HG03469 (cell line): ENCODE measurements at regions not wholly inside any gene's neighbourhood (a gene's known extent, or its start where the extent isn't known, plus 50 kb on each side); places are given as distances from the start of the nearest gene placed in this dataset.

Experiments
- ATAC-seq: cut with Tn5 transposase; IDR thresholded peaks from one replicate; pipeline ENCODE4 v1.9.1; 2021; ENCODE audit warnings: mild to moderate bottlenecking, moderate library complexity, moderate number of reproducible peaks; ENCODE audit not compliant: unreplicated experiment

DNA sequence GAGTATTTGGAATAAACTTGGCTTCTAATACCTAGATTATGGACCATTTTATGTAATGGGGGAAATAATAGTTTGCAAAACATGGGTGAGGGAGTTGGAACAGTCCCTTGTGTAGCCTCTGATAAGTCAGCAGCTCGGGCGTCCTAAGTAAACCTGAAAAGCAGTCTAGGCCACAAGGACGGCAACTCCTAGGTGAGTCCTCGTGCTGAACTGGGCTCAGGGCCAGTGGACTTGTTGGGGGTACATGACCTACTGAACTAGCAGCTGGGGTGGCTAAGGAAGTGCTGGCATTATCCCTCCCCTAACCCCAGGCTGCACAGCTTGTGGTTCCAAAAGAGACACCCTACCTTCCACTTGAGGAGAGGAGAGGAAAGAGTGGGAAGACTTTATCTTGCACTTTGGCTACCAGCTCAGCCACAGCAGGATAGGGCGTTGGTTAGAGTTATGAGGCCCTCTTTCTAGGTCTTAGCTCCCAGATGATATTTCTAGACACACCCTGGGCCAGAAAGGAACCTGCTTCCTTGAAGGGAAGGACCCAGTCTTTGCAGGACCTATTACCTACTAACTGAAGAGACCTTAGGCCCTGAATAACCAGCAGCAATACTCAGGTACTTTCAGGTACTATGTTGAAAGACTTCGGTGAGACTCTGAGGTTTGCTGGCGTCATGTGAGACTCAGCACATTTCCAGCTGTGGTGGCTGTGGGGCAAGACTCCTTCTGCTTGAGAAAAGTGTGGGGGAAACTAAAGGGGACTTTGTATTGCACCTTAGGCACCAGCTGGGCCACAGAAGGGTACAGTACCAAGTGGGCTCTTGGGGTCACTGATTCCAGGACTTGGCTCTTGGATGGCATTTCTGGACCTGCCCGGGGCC is 71.0 kb downstream of the AQP4 start:
- ATAC-seq = no peak

DNA sequence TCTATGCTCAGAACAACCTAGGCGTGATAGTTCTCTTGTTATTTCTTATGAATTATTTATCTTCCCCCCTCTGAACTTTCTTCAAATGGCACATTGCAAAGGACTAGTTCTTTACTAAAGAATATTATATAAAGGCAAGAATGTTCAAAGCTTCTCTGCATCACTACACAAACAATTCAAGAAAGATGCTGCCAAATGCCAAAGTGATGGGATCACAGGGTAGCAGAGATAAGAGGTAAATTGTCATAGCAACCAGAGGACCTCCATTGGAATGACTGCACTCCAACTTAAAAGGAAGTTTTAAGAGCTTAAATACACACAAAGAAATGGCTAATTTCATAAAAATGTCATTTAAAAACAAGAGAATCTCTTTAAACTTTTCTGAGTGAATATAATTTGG is 72.8 kb downstream of the AQP4 start:
- no peak for ATAC-seq

DNA sequence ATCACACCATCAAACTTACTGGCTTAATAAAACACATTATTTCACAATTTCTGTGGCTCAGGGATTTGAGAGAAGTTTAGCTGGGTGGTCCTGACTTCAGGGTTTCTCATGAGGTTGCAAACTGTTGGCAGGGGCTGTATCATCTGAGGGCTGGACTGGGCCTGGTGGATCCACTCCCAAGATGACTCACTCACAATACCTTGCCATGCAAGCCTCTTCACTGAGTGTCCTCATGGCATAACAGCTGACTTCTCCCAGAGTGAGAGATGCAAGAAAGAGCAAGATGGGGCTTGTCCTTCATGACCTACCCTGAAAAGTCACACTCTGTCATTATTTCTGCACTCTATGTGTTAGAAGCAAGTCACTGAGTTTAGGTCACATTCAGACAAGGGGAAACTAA is 73.8 kb downstream of the AQP4 start:
- no peak for ATAC-seq

DNA sequence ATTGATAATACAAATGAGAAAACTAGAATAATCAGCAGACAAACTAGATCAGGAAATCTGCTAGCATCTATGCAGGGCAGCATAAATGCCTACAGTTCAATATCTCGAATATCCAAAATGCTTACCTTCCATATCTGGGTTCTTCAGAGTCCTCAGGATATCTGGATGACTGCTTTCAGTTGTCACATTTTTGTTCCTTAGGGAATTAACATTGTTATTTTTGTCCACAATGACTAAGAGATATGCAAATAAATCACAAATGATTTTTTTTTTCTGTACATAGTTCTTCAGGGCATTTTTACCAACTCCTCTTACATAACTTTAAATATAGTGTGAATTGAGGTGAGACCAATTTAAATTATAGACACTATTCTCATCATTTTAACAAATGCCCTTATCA is 80.9 kb downstream of the AQP4 start:
- no peak for ATAC-seq

DNA sequence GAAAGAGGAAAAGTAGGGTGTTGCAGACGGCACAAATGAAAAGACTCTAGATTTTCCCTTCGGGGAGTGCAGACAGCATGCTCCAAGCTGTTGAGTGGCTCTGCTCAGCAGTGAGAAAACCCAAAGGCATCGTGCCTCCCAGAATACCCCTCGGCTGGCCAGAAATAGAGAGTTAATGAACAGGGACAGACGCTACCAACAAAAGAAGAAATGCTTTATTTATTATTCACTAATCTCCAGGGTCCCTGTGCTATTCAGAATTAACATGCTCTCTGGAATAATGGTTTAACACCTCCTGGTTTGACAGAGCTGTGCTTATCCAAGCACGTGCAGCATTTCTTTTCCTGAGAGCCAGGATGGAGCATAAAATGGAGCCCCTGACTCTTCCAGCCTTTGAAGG is 82.3 kb downstream of the AQP4 start:
- no peak for ATAC-seq

DNA sequence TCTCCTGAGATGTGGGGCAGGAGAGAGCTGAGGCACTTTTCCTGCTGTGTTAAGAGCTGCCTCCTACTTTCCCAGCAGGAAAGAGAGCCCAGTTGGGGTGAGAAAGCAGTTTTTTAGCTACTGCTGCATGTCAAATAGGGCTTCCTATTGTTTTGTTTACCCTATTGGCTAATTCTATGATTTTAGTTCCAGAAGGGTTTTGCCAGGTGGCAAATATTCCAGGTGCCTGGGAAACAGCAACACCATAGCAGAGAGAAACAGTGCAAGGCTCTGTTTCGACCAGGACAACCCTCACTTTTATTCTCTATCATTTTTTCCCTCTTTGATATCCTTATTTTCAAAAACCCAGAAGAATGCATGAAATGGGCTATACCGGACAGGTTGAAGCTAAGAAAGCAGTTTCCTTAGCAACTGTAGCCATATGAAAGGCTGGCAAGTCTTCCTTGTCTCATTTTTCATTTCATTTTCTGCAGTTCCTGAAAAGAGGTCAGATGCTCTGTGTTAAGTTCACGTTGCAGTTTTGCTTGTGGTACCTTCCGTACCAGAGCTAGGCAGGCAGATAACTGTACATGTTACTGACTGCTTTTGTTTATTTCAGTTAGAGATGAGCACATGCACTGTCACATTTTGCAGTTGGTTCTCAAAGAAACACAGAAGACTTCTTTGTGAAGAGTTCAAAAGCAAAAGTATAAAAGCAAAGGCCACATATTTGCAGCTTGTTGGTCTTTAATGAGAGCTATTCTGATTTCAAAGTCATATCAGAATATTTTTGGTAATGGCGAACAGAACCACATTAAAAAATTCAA is 84.8 kb downstream of the AQP4 start:
- no peak for ATAC-seq

DNA sequence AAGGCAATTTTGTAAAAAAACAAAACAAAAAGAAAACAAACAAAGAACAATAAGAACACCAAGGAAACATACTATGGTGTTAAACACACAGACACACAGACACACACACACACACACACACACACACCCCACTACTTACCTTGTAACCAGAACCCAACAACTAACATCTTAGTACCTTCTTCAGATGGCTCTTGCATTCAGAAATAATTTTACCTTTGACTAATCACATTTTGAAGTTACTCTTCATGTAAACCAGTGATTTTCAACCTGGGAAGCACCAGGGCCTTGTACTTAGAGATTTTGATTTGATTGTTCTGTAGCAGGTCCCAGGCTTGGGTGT is 87.5 kb downstream of the AQP4 start:
- ATAC-seq = no peak

DNA sequence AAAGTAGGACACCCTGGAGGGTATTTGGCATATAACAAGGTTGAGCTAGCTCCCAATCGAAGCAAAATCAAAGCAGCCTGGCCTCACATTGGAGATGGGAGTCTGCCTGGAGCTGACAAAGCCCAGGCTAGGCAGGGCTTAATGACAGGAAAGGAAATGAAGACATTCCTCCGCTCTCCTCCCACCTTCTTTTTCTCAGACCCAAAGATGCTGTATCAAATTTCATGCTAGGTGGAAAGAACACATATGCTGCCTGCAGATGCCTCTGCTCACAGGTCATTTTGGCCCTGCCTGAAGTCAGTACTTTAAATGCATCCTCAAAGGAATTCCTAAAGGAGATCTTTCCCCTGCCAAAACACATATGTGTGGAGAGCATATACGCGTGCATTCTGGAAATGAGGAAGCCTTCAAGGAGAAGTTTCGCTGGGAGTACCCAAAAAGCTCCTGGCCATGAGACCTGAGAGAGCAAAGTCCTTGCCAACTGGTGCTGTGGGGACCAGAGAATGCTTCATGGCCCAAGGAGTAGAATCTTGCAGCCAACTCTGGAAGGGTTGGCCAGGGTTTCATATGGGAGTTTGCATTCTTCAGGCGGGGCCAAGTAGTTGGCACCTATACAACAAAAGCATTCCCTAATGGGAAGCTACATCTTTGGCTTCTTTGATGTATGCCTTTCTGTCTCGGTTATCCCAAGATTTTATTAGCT is 88.0 kb downstream of the AQP4 start:
- no peak for ATAC-seq

DNA sequence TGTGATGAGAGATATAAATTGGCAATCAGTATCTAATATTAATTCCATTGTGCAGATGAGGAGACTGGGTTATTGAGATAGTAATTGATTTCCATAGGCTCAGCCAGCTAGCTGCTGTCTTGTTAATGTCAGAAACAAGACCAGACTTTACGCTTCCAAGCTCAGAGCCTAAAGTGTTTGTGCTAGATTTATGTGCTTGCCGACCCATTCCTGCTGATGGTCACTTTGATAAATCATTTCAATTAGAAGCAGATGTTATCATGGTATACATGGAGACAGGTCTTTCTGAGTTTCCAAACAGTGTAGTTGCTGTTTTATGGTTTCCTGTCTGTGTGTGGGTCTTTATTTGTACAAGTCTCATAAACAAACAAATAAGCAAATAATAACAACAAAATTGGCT is 92.8 kb downstream of the AQP4 start:
- ATAC-seq = no peak

DNA sequence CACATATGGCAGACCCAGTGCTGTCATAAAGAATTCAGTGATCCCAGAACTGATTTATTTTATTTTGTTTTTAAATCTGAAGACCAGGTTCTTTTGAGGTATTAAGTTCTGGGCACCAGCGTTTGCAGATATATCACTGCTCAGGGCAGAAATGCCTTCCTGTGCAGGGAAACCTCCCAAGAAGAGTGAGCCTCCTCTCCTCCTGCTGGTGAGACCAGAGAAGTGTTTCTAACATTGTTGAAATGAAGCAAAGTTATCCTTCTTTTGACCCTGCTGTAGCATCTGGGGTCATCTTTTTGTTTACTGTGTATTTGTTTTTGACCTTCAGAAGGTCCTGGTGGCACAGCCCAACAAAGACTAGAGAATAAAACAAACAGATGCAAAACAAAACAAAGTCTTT is 94.0 kb downstream of the AQP4 start:
- ATAC-seq = no peak

DNA sequence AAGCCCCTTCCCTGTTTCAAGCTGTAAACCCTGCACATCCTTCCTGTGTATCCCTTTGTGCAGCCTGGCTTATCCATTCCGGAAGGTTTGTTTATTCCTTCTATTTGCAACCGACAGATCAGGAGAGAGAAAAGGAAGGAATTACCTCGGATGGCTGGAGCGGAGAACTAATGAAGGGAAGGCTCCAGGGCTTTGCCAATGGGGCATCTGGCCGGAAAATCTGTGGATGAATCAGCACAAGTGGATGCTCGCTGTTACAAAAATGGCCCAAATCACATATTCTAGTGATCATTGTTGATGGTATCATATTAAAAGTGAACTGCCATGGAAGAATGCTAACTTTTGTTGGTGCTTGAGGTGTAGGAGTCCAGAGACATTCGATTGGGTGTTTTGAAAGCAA is 97.1 kb downstream of the AQP4 start:
- ATAC-seq = no peak

DNA sequence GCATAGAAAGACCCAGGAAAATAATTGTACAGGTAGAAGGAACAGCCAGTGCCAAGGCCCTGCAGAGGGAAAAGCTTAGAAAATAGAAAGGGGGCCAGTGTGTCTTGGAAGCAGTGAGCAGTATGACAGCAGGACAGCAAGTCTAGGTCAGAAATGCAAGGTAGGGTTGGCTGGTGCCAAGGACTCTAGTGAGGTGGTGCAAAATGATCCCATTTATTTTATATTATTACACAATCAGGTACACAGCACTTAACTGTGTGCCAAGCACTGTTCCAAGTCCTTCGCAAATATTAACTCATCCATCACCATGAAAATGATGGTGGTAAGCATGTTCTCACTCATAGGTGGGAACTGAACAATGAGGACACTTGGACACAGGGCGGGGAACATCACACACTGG is 100.0 kb downstream of the AQP4 start:
- ATAC-seq = no peak

DNA sequence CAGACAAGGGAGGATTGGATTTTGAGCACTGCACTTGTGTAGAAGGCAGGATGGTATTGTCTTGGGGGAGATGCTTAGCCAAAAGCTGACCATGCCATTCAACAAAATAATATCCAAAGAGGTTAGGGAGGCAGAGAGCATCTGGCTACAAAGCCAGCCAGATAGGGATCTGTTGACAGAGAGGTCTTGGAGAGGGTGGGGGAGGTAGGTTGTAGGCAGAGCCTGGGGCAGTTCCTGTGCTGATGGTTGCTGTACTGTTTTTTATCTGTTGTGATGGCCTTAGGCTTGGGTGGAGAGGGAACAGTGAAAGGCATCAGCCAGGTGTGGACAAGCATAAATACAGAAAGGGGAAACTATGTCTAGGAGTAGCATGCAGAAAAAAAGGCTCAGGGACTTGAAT is 100.9 kb downstream of the AQP4 start:
- no peak for ATAC-seq

DNA sequence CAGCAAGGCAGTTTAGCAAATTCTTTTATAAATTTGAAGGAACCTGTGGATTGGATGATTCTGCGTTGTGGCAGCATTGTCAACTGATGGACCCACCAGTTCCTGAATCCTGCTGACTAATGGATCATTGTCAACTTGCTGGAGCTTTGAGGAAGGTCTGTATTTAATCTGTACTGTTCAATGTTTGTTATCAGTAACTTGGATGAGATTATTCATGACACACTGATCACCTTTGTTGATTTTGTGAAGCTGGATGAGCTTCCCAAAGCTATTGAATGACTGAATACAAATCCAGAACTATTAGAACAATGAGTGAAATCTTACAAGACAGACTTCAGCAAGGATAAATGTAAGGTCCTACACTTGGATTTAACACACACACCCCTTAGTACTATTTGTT is 101.3 kb downstream of the AQP4 start:
- ATAC-seq = no peak

DNA sequence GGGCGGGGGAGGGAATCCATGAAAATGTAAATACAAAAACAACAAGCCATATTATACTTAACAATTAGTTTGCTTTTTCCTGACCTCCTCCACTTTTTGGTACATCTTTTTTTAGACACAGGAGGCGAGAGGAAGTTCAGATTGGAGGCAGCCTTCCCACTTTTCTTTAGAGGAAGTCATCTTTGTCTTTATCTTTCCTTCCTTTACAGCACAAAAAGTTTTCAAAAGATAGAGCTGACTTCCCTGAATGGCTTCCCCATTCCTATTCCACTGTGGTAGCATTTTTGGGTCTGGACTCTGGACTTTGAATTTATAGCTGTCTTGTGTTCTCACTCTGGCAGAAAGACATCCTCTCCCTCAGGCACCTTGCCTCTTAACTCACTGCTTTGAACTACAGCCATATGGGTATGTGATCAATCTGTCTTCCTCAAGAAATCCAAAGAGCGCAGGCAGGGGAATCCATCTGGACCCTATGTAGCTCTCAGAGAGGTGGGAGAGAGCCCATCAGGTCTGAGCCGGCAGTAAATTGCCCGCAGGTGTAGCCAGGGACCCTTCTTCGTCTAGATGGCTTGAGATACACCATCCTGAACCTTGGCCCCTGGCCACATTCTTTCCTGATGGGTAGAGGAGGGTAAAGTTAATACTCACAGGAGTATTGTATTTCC is 101.9 kb downstream of the AQP4 start:
- ATAC-seq = no peak

DNA sequence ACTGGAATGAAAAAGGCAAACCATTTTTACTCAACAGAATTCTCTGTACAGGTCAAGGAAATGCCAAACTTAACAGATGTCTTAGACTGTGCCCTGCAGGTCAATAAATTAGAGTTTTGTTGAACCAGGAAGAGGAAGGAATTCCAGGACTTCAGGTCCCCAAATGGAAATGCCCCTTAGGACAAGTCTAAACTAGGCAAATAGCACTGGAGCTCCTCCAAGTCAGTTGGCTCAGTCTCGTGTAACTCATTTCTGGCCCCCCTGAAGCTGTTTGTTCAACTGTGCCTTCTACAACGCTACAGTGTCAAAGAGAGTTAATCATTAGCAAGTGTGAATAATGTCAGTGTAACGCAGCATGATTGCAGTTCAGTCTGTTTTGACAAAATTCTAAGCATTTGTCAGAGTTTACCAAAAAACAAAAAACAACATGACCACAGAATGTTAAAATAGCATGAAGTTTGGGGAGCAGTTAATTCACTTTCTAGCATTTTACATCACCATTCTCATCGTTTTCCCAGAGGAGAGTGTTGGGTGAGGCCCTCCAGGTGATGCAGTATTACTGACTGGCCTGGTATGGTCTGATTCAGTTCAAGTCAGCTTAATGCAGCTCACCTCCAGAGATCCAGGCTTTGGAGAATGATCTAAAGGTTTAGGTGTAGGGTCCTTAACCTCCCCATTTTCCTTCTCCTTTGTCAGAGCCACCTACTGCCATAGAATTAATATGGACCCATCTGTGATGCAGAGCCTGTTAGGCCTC is 108.1 kb downstream of the AQP4 start:
- ATAC-seq = no peak

DNA sequence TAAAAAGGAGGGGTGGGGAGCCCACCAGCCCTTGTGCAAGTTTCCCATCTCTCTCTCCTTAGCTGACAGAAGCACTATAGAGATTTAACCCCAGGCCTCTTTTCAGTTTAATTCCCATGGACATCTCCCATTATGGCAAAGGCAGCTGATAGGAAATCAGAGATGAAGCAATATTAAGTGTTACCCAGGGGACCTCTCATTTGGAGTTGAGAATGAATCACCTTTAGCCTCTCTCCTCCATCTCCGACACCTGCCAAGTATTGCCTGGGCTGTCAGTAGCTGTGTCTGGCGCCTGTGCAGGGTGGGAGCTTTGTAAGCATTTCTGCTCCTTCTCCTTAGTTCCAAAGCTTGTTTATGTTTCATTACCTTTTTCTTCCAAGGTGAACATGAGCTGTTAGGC is 109.0 kb downstream of the AQP4 start:
- ATAC-seq = no peak

DNA sequence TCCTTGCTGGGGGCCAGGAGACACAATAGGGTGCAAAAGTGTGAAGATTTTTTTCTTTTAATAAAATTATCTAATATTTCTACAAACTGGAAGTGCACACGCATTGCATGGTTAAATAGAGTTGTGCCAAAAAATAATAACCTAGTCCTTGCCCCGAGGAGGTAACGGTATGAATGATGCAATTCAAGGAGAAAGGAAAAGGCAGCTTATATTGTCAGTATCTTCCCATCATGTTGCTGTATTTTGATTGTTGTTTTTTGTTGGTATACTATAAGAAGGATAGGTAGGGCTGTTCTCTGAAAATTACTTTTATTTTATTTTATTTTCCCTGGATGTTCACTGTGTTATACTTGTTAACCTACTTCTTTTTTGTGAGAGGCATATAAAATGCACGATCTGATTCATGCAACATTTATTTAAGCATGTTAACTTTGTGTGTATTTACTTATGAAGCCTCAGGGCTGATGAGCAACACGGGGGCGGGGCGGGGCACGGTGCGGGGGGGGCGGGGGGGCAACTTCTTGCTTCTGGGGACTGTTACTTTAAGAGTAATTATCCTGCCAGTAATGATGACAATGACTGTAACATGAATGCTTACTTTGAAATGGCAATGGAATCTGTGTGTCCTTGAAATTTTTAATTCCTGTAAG is 118.6 kb downstream of the AQP4 start:
- no peak for ATAC-seq

DNA sequence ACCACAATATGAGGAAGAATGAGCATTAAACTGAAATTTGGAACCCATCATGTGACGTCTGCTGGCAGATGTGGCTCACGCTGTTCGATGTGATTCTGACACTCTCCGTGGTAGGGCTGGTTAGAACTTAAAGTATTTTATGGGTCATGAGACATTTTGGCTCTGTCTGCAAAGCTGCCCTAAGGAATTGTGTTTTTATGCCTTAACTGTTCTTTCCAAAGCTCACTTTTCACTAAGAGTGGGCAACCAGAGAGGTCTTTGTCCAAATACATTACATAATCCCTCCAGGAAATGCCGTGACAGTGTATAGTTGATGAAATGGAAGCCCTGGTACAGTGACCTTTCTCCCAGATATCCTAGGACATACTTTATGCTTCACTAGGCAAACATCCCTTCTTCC is 119.1 kb downstream of the AQP4 start:
- no peak for ATAC-seq
